HepG2 (cell line): ENCODE measurements at regions not wholly inside any gene's neighbourhood (a gene's known extent, or its start where the extent isn't known, plus 50 kb on each side); places are given as distances from the start of the nearest gene placed in this dataset.
A peak's percentile ranks its signal among the peaks of the same experiment; 100 is the strongest.

ENCODE experiments used
- FIP1L1 ChIP-seq: fragments of 200-400 bp; formaldehyde crosslinking; IDR thresholded peaks from 2 replicates; pipeline ENCODE4 v1.6.1; 2018; ENCODE audit warnings: low read depth, mild to moderate bottlenecking, low read length, moderate library complexity, borderline replicate concordance; ENCODE audit not compliant: insufficient read depth
- HCFC1 ChIP-seq: fragments of 150-350 bp; IDR thresholded peaks from 2 replicates; pipeline ENCODE4 v1.6.1; 2014; ENCODE audit warnings: low read depth, low read length
- HNF1B ChIP-seq: sonication (generic); formaldehyde crosslinking; IDR thresholded peaks from 2 replicates; pipeline ENCODE4 v1.5.1; 2020; ENCODE audit warnings: mild to moderate bottlenecking, moderate library complexity, missing genetic modification reagents
- MIER2 ChIP-seq: IDR thresholded peaks from 2 replicates; pipeline ENCODE4 v1.6.1; 2016; ENCODE audit warnings: missing biosample characterization, missing genetic modification reagents
- NFE2L1 ChIP-seq: sonication (generic); formaldehyde crosslinking; IDR thresholded peaks from 2 replicates; pipeline ENCODE4 v1.4.0; 2020; ENCODE audit warnings: missing genetic modification reagents, mild to moderate bottlenecking, borderline replicate concordance
- PATZ1 ChIP-seq: sonication (generic); formaldehyde crosslinking; IDR thresholded peaks from 2 replicates; pipeline ENCODE4 v1.4.0; 2020; ENCODE audit warnings: missing genetic modification reagents
- SKIL ChIP-seq: sonication (generic); formaldehyde crosslinking; IDR thresholded peaks from 2 replicates; pipeline ENCODE4 v1.8.0; 2022; ENCODE audit warnings: missing genetic modification reagents, mild to moderate bottlenecking, moderate library complexity, borderline replicate concordance
- SNRNP70 ChIP-seq: fragments of 200-400 bp; formaldehyde crosslinking; IDR thresholded peaks from 2 replicates; pipeline ENCODE4 v1.6.1; 2017; ENCODE audit warnings: mild to moderate bottlenecking, low read depth, low read length, moderate library complexity
- TERF1 ChIP-seq: sonication (generic); formaldehyde crosslinking; IDR thresholded peaks from 2 replicates; pipeline ENCODE4 v1.8.0; 2022; ENCODE audit warnings: mild to moderate bottlenecking, missing genetic modification reagents, moderate library complexity
- THAP9 ChIP-seq: sonication (generic); formaldehyde crosslinking; IDR thresholded peaks from 2 replicates; pipeline ENCODE4; 2020; ENCODE audit warnings: missing genetic modification reagents, mild to moderate bottlenecking, borderline replicate concordance
- ZMAT3 ChIP-seq: sonication (generic); formaldehyde crosslinking; conservative IDR thresholded peaks from 2 replicates; pipeline ENCODE4 v1.7.0; 2021; ENCODE audit warnings: missing genetic modification reagents
- ZNF331 ChIP-seq: sonication (generic); formaldehyde crosslinking; IDR thresholded peaks from 2 replicates; pipeline ENCODE4 v1.4.0; 2020; ENCODE audit warnings: missing genetic modification reagents
- ZNF7 ChIP-seq: IDR thresholded peaks from 2 replicates; pipeline ENCODE4 v1.6.1; 2016; ENCODE audit warnings: missing biosample characterization, missing genetic modification reagents
- ZNF773 ChIP-seq: sonication (generic); formaldehyde crosslinking; IDR thresholded peaks from 2 replicates; pipeline ENCODE4 v1.4.0; 2020; ENCODE audit warnings: missing genetic modification reagents, borderline replicate concordance
- TF ChIP-seq, protein P1 (sequence below): sonication (generic); formaldehyde crosslinking; IDR thresholded peaks from 2 replicates; pipeline ENCODE4 v1.8.0; 2022; ENCODE audit warnings: missing genetic modification reagents, mild to moderate bottlenecking, borderline replicate concordance
- TF ChIP-seq, protein P2 (sequence below): sonication (generic); formaldehyde crosslinking; IDR thresholded peaks from 2 replicates; pipeline ENCODE4 v1.4.0; 2020; ENCODE audit warnings: mild to moderate bottlenecking, missing genetic modification reagents

DNA sequence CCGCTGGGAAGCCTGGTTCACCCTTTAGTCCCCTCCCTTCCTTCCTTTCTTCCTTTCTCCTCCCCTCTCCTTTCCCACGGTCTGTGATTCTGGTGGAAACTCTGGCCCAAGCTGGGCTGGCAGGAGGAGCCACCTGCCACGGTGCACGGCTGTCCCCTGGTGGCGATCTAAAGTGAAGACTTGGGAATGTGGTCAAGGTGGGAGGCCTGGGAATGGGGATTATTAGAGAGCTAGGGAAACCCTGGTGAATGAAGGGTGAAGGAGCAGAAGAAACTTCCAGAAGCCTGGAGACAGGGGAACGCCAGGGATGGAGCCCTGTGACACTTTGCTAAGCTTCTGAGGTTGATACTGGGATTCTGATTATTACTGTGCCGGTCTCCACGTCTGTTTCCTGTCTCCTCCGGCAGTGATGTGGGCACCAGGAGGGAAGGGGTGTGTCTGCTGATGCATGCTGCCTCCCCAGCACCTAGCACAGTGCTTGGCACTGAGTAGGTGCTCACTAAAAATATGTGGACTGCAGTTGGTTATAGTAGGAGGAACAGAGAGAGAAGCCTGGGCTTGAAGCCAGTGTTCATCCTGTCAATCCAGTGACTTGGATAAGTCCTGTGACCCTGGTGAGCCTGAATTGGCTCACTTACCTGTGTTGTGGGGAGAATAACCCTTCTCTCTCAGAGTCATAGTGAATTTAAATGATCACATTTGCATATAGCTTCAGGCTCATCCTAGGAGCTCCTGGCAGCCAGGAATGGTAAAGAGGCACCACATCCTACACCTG, 71.2 kb upstream of the NBPF3 start (continued):
- TF ChIP-seq, protein P1, sequence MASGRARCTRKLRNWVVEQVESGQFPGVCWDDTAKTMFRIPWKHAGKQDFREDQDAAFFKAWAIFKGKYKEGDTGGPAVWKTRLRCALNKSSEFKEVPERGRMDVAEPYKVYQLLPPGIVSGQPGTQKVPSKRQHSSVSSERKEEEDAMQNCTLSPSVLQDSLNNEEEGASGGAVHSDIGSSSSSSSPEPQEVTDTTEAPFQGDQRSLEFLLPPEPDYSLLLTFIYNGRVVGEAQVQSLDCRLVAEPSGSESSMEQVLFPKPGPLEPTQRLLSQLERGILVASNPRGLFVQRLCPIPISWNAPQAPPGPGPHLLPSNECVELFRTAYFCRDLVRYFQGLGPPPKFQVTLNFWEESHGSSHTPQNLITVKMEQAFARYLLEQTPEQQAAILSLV (CRISPR knock-in tag) = no peak
- TF ChIP-seq HNF1B (CRISPR knock-in tag) (peak; percentile 72), SNRNP70 (no peak), SKIL (no peak), FIP1L1 (0 out of 2 replicates have a peak, but pooled peaks have one; percentile 47), TERF1 (CRISPR knock-in tag) (no peak), ZMAT3 (CRISPR knock-in tag) (no peak), MIER2 (CRISPR knock-in tag) (peak; percentile 72; the same call in 1 of the 2 replicates), ZNF773 (CRISPR knock-in tag) (no peak), HCFC1 (no peak), PATZ1 (CRISPR knock-in tag) (no peak), ZNF7 (no peak), NFE2L1 (CRISPR knock-in tag) (no peak), ZNF331 (CRISPR knock-in tag) (peak; percentile 66), THAP9 (CRISPR knock-in tag) (peak; percentile 51; the same call in 1 of the 2 replicates)
- TF ChIP-seq, protein P2, sequence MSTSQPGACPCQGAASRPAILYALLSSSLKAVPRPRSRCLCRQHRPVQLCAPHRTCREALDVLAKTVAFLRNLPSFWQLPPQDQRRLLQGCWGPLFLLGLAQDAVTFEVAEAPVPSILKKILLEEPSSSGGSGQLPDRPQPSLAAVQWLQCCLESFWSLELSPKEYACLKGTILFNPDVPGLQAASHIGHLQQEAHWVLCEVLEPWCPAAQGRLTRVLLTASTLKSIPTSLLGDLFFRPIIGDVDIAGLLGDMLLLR (CRISPR knock-in tag) = no peak
